ENCODE measurements at regions not wholly inside any gene's neighbourhood (a gene's known extent, or its start where the extent isn't known, plus 50 kb on each side); places are given as distances from the start of the nearest gene placed in this dataset.

DNA sequence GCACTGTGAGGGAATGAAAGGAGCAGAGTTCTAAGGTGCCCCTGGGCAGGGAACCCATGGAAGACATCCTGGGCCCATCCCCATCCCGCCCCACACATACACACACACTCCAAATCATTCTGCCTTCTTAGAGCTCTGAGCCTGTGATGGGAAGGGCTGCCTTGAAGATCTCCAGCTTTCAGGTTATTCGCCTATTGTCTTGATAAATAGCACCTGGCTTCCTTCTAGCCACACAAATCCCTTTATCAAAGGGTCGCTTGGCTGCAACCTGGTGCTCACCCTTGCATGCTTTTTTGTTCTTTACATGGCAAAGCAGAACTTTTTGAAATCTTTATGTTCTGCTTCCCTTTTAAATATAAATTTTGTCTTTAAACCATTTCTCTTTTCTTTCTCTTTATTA, 112.2 kb upstream of the TMTC1 start:
- H3K27ac ChIP-seq (ENCODE audit: extremely low read depth, low read depth, low read length) = no peak overlapping the region
- no peaks in the 10 kb centered on the region for H3K4me1 ChIP-seq (ENCODE audit: control insufficient read depth, insufficient read depth, low read length)
- no peaks in the 10 kb centered on the region for H3K36me3 ChIP-seq (ENCODE audit: control insufficient read depth in 2 of 2, insufficient read depth in 1 of 2, low read length in 2 of 2)
- no peak for TF ChIP-seq SETDB1 (IDR thresholded peaks at IDR 0.05; ENCODE audit: insufficient read length, low read length)
- no peak for TF ChIP-seq ZNF350 (tag by site-specific recombination; IDR thresholded peaks at IDR 0.05)
- TF ChIP-seq, protein P1, sequence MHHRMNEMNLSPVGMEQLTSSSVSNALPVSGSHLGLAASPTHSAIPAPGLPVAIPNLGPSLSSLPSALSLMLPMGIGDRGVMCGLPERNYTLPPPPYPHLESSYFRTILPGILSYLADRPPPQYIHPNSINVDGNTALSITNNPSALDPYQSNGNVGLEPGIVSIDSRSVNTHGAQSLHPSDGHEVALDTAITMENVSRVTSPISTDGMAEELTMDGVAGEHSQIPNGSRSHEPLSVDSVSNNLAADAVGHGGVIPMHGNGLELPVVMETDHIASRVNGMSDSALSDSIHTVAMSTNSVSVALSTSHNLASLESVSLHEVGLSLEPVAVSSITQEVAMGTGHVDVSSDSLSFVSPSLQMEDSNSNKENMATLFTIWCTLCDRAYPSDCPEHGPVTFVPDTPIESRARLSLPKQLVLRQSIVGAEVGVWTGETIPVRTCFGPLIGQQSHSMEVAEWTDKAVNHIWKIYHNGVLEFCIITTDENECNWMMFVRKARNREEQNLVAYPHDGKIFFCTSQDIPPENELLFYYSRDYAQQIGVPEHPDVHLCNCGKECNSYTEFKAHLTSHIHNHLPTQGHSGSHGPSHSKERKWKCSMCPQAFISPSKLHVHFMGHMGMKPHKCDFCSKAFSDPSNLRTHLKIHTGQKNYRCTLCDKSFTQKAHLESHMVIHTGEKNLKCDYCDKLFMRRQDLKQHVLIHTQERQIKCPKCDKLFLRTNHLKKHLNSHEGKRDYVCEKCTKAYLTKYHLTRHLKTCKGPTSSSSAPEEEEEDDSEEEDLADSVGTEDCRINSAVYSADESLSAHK (tag by site-specific recombination; IDR thresholded peaks at IDR 0.05) = no peak
- TF ChIP-seq, protein P2, sequence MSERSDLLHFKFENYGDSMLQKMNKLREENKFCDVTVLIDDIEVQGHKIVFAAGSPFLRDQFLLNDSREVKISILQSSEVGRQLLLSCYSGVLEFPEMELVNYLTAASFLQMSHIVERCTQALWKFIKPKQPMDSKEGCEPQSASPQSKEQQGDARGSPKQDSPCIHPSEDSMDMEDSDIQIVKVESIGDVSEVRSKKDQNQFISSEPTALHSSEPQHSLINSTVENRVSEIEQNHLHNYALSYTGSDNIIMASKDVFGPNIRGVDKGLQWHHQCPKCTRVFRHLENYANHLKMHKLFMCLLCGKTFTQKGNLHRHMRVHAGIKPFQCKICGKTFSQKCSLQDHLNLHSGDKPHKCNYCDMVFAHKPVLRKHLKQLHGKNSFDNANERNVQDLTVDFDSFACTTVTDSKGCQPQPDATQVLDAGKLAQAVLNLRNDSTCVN (tag by site-specific recombination; optimal IDR thresholded peaks at IDR 0.05) = no peak
- TF ChIP-seq, protein P3, sequence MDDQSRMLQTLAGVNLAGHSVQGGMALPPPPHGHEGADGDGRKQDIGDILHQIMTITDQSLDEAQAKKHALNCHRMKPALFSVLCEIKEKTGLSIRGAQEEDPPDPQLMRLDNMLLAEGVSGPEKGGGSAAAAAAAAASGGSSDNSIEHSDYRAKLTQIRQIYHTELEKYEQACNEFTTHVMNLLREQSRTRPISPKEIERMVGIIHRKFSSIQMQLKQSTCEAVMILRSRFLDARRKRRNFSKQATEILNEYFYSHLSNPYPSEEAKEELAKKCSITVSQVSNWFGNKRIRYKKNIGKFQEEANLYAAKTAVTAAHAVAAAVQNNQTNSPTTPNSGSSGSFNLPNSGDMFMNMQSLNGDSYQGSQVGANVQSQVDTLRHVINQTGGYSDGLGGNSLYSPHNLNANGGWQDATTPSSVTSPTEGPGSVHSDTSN (CRISPR knock-in tag; IDR thresholded peaks at IDR 0.05) = no peak
- TF ChIP-seq ZNF747 (tag by site-specific recombination; IDR thresholded peaks at IDR 0.05) = no peak
- no peak for TF ChIP-seq ZBTB48 (tag by site-specific recombination; IDR thresholded peaks at IDR 0.05)
- no peak for TF ChIP-seq KLF10 (tag by site-specific recombination; IDR thresholded peaks at IDR 0.05)
- TF ChIP-seq, protein P4, sequence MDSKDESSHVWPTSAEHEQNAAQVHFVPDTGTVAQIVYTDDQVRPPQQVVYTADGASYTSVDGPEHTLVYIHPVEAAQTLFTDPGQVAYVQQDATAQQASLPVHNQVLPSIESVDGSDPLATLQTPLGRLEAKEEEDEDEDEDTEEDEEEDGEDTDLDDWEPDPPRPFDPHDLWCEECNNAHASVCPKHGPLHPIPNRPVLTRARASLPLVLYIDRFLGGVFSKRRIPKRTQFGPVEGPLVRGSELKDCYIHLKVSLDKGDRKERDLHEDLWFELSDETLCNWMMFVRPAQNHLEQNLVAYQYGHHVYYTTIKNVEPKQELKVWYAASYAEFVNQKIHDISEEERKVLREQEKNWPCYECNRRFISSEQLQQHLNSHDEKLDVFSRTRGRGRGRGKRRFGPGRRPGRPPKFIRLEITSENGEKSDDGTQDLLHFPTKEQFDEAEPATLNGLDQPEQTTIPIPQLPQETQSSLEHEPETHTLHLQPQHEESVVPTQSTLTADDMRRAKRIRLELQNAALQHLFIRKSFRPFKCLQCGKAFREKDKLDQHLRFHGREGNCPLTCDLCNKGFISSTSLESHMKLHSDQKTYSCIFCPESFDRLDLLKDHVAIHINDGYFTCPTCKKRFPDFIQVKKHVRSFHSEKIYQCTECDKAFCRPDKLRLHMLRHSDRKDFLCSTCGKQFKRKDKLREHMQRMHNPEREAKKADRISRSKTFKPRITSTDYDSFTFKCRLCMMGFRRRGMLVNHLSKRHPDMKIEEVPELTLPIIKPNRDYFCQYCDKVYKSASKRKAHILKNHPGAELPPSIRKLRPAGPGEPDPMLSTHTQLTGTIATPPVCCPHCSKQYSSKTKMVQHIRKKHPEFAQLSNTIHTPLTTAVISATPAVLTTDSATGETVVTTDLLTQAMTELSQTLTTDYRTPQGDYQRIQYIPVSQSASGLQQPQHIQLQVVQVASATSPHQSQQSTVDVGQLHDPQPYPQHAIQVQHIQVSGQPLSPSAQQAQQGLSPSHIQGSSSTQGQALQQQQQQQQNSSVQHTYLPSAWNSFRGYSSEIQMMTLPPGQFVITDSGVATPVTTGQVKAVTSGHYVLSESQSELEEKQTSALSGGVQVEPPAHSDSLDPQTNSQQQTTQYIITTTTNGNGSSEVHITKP (tag by site-specific recombination; IDR thresholded peaks at IDR 0.05) = no peak
- TF ChIP-seq KLF9 (tag by site-specific recombination; IDR thresholded peaks at IDR 0.05; ENCODE audit: low read depth) = no peak
- no peak for TF ChIP-seq ZNF394 (tag by site-specific recombination; IDR thresholded peaks at IDR 0.05; ENCODE audit: borderline replicate concordance)
- no peak for TF ChIP-seq GLIS1 (tag by site-specific recombination; IDR thresholded peaks at IDR 0.05)
- TF ChIP-seq, protein P5, sequence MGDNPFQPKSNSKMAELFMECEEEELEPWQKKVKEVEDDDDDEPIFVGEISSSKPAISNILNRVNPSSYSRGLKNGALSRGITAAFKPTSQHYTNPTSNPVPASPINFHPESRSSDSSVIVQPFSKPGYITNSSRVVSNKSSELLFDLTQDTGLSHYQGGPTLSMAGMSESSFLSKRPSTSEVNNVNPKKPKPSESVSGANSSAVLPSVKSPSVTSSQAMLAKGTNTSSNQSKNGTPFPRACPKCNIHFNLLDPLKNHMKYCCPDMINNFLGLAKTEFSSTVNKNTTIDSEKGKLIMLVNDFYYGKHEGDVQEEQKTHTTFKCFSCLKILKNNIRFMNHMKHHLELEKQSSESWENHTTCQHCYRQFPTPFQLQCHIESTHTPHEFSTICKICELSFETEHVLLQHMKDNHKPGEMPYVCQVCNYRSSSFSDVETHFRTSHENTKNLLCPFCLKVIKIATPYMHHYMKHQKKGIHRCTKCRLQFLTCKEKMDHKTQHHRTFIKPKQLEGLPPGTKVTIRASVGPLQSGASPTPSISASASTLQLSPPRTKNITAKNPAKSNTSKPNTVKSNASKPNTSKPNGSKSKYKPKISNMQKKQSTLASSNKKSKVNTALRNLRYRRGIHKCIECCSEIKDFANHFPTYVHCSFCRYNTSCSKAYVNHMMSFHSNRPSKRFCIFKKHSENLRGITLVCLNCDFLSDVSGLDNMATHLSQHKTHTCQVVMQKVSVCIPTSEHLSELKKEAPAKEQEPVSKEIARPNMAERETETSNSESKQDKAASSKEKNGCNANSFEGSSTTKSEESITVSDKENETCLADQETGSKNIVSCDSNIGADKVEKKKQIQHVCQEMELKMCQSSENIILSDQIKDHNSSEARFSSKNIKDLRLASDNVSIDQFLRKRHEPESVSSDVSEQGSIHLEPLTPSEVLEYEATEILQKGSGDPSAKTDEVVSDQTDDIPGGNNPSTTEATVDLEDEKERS (tag by site-specific recombination; IDR thresholded peaks at IDR 0.05) = no peak
- TF ChIP-seq WT1 (tag by site-specific recombination; IDR thresholded peaks at IDR 0.05) = no peak
- no peak for TF ChIP-seq ZNF366 (tag by site-specific recombination; conservative IDR thresholded peaks at IDR 0.05)
- no peak for TF ChIP-seq ZFP41 (tag by site-specific recombination; IDR thresholded peaks at IDR 0.05; ENCODE audit: borderline replicate concordance)
- TF ChIP-seq, protein P6, sequence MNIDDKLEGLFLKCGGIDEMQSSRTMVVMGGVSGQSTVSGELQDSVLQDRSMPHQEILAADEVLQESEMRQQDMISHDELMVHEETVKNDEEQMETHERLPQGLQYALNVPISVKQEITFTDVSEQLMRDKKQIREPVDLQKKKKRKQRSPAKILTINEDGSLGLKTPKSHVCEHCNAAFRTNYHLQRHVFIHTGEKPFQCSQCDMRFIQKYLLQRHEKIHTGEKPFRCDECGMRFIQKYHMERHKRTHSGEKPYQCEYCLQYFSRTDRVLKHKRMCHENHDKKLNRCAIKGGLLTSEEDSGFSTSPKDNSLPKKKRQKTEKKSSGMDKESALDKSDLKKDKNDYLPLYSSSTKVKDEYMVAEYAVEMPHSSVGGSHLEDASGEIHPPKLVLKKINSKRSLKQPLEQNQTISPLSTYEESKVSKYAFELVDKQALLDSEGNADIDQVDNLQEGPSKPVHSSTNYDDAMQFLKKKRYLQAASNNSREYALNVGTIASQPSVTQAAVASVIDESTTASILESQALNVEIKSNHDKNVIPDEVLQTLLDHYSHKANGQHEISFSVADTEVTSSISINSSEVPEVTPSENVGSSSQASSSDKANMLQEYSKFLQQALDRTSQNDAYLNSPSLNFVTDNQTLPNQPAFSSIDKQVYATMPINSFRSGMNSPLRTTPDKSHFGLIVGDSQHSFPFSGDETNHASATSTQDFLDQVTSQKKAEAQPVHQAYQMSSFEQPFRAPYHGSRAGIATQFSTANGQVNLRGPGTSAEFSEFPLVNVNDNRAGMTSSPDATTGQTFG (tag by site-specific recombination; IDR thresholded peaks at IDR 0.05; ENCODE audit: borderline replicate concordance) = no peak
- TF ChIP-seq SP2 (tag by site-specific recombination; IDR thresholded peaks at IDR 0.05) = no peak
- H3K9me3 ChIP-seq (ENCODE audit: control insufficient read depth, insufficient read depth, low read depth, low read length) = no peaks in the 10 kb centered on the region
- CTCF ChIA-PET = no interaction called here
- H3K4me3 ChIP-seq (ENCODE audit: low read depth, low read length) = no peak overlapping the region
- POLR2A ChIA-PET = no interaction called here

All from HEK293 (cell line).